ENCODE measurements at regions not wholly inside any gene's neighbourhood (a gene's known extent, or its start where the extent isn't known, plus 50 kb on each side); places are given as distances from the start of the nearest gene placed in this dataset.

GRCh38 chr3:124140746-124141145 is 148.8 kb upstream of the ROPN1 start:
- FAIRE-seq (no peak), DNase-seq (ENCODE audit: low spot score) (no peak), ATAC-seq (no peak)
- no peak overlapping the region for H3K27ac ChIP-seq (ENCODE audit: extremely low read length, insufficient read depth, low read length)
- WGBS (ENCODE audit: low lambda C conversion rate): 5% methylated on average over 4 of the region's 4 CpGs
- ChIA-PET CTCF (ENCODE audit: low intra/inter-chr PET ratio, low total read pairs) (no interaction called here), POLR2A (no interaction called here)
- H3K36me3 ChIP-seq (replicated peaks in 1 of 2; ENCODE audit: control insufficient read depth in 1 of 2, insufficient read depth in 2 of 2, low read length in 2 of 2): no peaks in the 10 kb centered on the region
- no peak overlapping the region for H3K4me2 ChIP-seq (ENCODE audit: low read depth, low read length)
- in situ Hi-C loops (cut with HindIII; ENCODE audit: extremely low pct_ligation_motif_present, low pct_unique_long_range_greater_than_20kb) (no loop called here), intact Hi-C loops (cut with micrococcal nuclease; ENCODE audit: unreplicated experiment) (no loop called here)
- no TSS peak for BruUV-seq (replicated peaks)
- H2AFZ ChIP-seq (ENCODE audit: low read length): no peak overlapping the region
- no peak for TF ChIP-seq GTF3A (CRISPR knock-in tag; conservative IDR thresholded peaks at IDR 0.05)
- no peak for TF ChIP-seq KDM5A (IDR thresholded peaks at IDR 0.05; ENCODE audit: borderline replicate concordance, low read length)
- no peak for TF ChIP-seq MXD3 (CRISPR knock-in tag; IDR thresholded peaks at IDR 0.05)
- no peak for TF ChIP-seq NCOA2 (CRISPR knock-in tag; IDR thresholded peaks at IDR 0.05)
- no peak for TF ChIP-seq CENPBD1 (CRISPR knock-in tag; IDR thresholded peaks at IDR 0.05; ENCODE audit: borderline replicate concordance, low read depth)
- no peak for TF ChIP-seq PHB2 (IDR thresholded peaks at IDR 0.05; ENCODE audit: partially characterized antibody)
- no peak for TF ChIP-seq CSRNP1 (CRISPR knock-in tag; IDR thresholded peaks at IDR 0.05)
- TF ChIP-seq PRDM4 (CRISPR knock-in tag; IDR thresholded peaks at IDR 0.05; ENCODE audit: borderline replicate concordance): no peak
- TF ChIP-seq SMAD9 (CRISPR knock-in tag; IDR thresholded peaks at IDR 0.05): no peak
- no peak for TF ChIP-seq RBFOX2 (IDR thresholded peaks at IDR 0.05; ENCODE audit: low read depth, low read length)
- H3K4me3 ChIP-seq (replicated peaks in 1 of 3; ENCODE audit: insufficient read depth in 1 of 3, low read depth in 2 of 3, low read length in 3 of 3): no peak overlapping the region
- H3K4me1 ChIP-seq (ENCODE audit: insufficient read depth, low read length): no peaks in the 10 kb centered on the region
- no peaks in the 10 kb centered on the region for H3K79me2 ChIP-seq (ENCODE audit: insufficient read depth, low read length)
- H4K20me1 ChIP-seq (ENCODE audit: insufficient read depth, low read length): no peaks in the 10 kb centered on the region
- H3K9me3 ChIP-seq (ENCODE audit: low read length): no peaks in the 10 kb centered on the region
- no peaks in the 10 kb centered on the region for H3K27me3 ChIP-seq (ENCODE audit: control insufficient read depth in 1 of 2, insufficient read depth in 2 of 2, low read length in 2 of 2)
- no peak overlapping the region for H3K9ac ChIP-seq (ENCODE audit: insufficient read depth, low read depth, low read length)

Data from HepG2 (cell line).